GM23338 (cell line): ENCODE measurements at regions not wholly inside any gene's neighbourhood (a gene's known extent, or its start where the extent isn't known, plus 50 kb on each side); places are given as distances from the start of the nearest gene placed in this dataset.

Source experiments
- ATAC-seq: fragments of 200-7000 bp; cut with Tn5 transposase; 3 replicates; pipeline ENCODE4 v1.9.1; 2020
- DNase-seq: peaks from one replicate; pipeline ENCODE4 v3.0.0-alpha.2; 2015; ENCODE audit warnings: low spot score
- H2AFZ ChIP-seq: fragments of 200-600 bp; sonication (generic); 2 replicates; pipeline ENCODE4 v1.8.0; 2016; ENCODE audit warnings: antibody characterized with exemption, mild to moderate bottlenecking, moderate library complexity
- H3F3A ChIP-seq: fragments of 200-600 bp; sonication (generic); replicated peaks from 2 replicates; pipeline ENCODE4 v1.8.0; 2017; ENCODE audit warnings: antibody characterized with exemption, mixed run types, low read depth
- H3K27ac ChIP-seq: fragments of 200-600 bp; sonication (generic); 2 replicates; pipeline ENCODE4 v1.6.1; 2016; ENCODE audit warnings: low read depth
- H3K27me3 ChIP-seq: fragments of 200-600 bp; sonication (generic); 2 replicates; pipeline ENCODE4 v1.8.0; 2016; ENCODE audit warnings: mild to moderate bottlenecking, mixed run types, moderate library complexity; ENCODE audit not compliant: insufficient read depth
- H3K36me3 ChIP-seq: fragments of 200-600 bp; sonication (generic); 2 replicates; pipeline ENCODE4 v1.8.0; 2016; ENCODE audit warnings: mild to moderate bottlenecking; ENCODE audit not compliant: insufficient read depth
- H3K4me1 ChIP-seq: fragments of 200-600 bp; sonication (generic); 2 replicates; pipeline ENCODE4 v1.8.0; 2016; ENCODE audit warnings: mild to moderate bottlenecking, moderate library complexity; ENCODE audit not compliant: insufficient read depth
- H3K4me2 ChIP-seq: fragments of 200-600 bp; sonication (generic); 2 replicates; pipeline ENCODE4 v1.7.1; 2017; ENCODE audit warnings: mixed run types
- H3K4me3 ChIP-seq: fragments of 200-600 bp; sonication (generic); 2 replicates; pipeline ENCODE4 v1.6.1; 2016; ENCODE audit warnings: mixed run types
- H3K79me2 ChIP-seq: fragments of 200-600 bp; sonication (generic); replicated peaks from 2 replicates; pipeline ENCODE4 v1.8.0; 2017; ENCODE audit warnings: mild to moderate bottlenecking; ENCODE audit not compliant: insufficient read depth
- H3K9me2 ChIP-seq: fragments of 200-600 bp; sonication (generic); 2 replicates; pipeline ENCODE4 v1.8.0; 2017; ENCODE audit not compliant: insufficient read depth
- H4K20me1 ChIP-seq: fragments of 200-600 bp; sonication (generic); replicated peaks from 2 replicates; pipeline ENCODE4 v1.8.0; 2017; ENCODE audit warnings: mild to moderate bottlenecking; ENCODE audit not compliant: insufficient read depth
- H3K27ac Mint-ChIP-seq: 2 replicates; pipeline ENCODE4 v1.8.0; 2020; ENCODE audit warnings: inconsistent platforms, mild to moderate bottlenecking, moderate library complexity, mixed read lengths
- H3K27me3 Mint-ChIP-seq: 3 replicates; pipeline ENCODE4 v1.8.0; 2022; ENCODE audit warnings: low read depth, mild to moderate bottlenecking, moderate library complexity, mixed read lengths, inconsistent platforms; ENCODE audit not compliant: insufficient read depth, poor library complexity
- H3K36me3 Mint-ChIP-seq: 3 replicates; pipeline ENCODE4 v1.8.0; 2021; ENCODE audit warnings: low read depth, mild to moderate bottlenecking, inconsistent platforms, moderate library complexity, mixed read lengths
- H3K4me1 Mint-ChIP-seq: 3 replicates; pipeline ENCODE4 v1.8.0; 2020; ENCODE audit warnings: mild to moderate bottlenecking, inconsistent platforms, mixed read lengths
- H3K4me3 Mint-ChIP-seq: 3 replicates; pipeline ENCODE4 v1.8.0; 2021; ENCODE audit warnings: moderate library complexity, mild to moderate bottlenecking, inconsistent platforms, mixed read lengths
- H3K9me3 Mint-ChIP-seq: 3 replicates; pipeline ENCODE4 v1.8.0; 2020; ENCODE audit warnings: moderate library complexity, mild to moderate bottlenecking, inconsistent platforms, mixed read lengths
- CREB1 ChIP-seq: fragments of 250-450 bp; sonication (Bioruptor Pico); IDR thresholded peaks from 2 replicates; pipeline ENCODE4 v1.5.0; 2020; ENCODE audit warnings: low read depth, mild to moderate bottlenecking, moderate library complexity
- CTCF ChIP-seq, 2 experiments: fragments of 200-600 bp in 1 of 2; sonication (generic) in 1 of 2; conservative IDR thresholded peaks; 2 replicates each; pipeline versions ENCODE4 v1.5.1 to v1.6.1; 2016 to 2017; ENCODE audit warnings: antibody characterized with exemption in 2 of 2, low read depth in 2 of 2, mild to moderate bottlenecking in 2 of 2, moderate library complexity in 1 of 2
- ETS1 ChIP-seq: IDR thresholded peaks from 2 replicates; pipeline ENCODE4 v1.6.1; 2016; ENCODE audit warnings: antibody characterized with exemption
- EZH2 ChIP-seq: fragments of 200-600 bp; sonication (generic); IDR thresholded peaks from one replicate; pipeline ENCODE4 v1.8.0; 2017; ENCODE audit warnings: antibody characterized with exemption, mild to moderate bottlenecking, low read depth; ENCODE audit not compliant: unreplicated experiment
- EZH2phosphoT487 ChIP-seq: fragments of 200-600 bp; sonication (generic); IDR thresholded peaks from one replicate; pipeline ENCODE4 v1.8.1; 2018; ENCODE audit warnings: antibody characterized with exemption; ENCODE audit not compliant: unreplicated experiment
- JUNB ChIP-seq: IDR thresholded peaks from one replicate; pipeline ENCODE4 v1.6.1; 2016; ENCODE audit warnings: antibody characterized with exemption; ENCODE audit not compliant: unreplicated experiment
- NANOG ChIP-seq: IDR thresholded peaks from 2 replicates; pipeline ENCODE4 v1.6.1; 2016; ENCODE audit warnings: antibody characterized with exemption, borderline replicate concordance
- POLR2AphosphoS5 ChIP-seq: IDR thresholded peaks from 2 replicates; pipeline ENCODE4 v1.6.1; 2016; ENCODE audit warnings: antibody characterized with exemption, low read depth
- REST ChIP-seq: IDR thresholded peaks from one replicate; pipeline ENCODE4 v1.6.1; 2018; ENCODE audit warnings: antibody characterized with exemption; ENCODE audit not compliant: unreplicated experiment
- STAT1 ChIP-seq: IDR thresholded peaks from one replicate; pipeline ENCODE4 v1.6.1; 2016; ENCODE audit warnings: antibody characterized with exemption; ENCODE audit not compliant: unreplicated experiment
- ZNF114 ChIP-seq: fragments of 250-450 bp; sonication (Bioruptor Pico); IDR thresholded peaks from 2 replicates; pipeline ENCODE4 v1.5.0; 2020; ENCODE audit warnings: mild to moderate bottlenecking, moderate library complexity
- ZNF331 ChIP-seq: fragments of 250-450 bp; sonication (Bioruptor Pico); IDR thresholded peaks from 2 replicates; pipeline ENCODE4 v1.5.0; 2020; ENCODE audit warnings: low read depth, mild to moderate bottlenecking, moderate library complexity
- TF ChIP-seq, protein P1 (sequence below): fragments of 250-450 bp; sonication (Bioruptor Pico); IDR thresholded peaks from 2 replicates; pipeline ENCODE4 v1.5.0; 2020; ENCODE audit warnings: mild to moderate bottlenecking, moderate library complexity

- H3K27ac ChIP-seq = no peak overlapping the region; the same call in 1 of the 2 replicates
- no peak for ATAC-seq
- peaks cover 42% of the 10 kb centered on the region for H3K4me1 Mint-ChIP-seq
- H3K4me3 ChIP-seq = no peak overlapping the region
- H2AFZ ChIP-seq = no peak overlapping the region
- no peak for DNase-seq
- H3K4me3 Mint-ChIP-seq = no peak overlapping the region
- no peaks in the 10 kb centered on the region for H3K36me3 ChIP-seq
- H3K79me2 ChIP-seq = peaks cover 2% of the 10 kb centered on the region; the same call in 1 of the 2 replicates
- H3K27me3 Mint-ChIP-seq = peaks cover 5% of the 10 kb centered on the region
- no peaks in the 10 kb centered on the region for H3K27me3 ChIP-seq
- H3K36me3 Mint-ChIP-seq = peaks cover 4% of the 10 kb centered on the region; the same call in 1 of the 3 replicates
- H4K20me1 ChIP-seq = no peaks in the 10 kb centered on the region
- no peaks in the 10 kb centered on the region for H3F3A ChIP-seq
- no peaks in the 10 kb centered on the region for H3K9me3 Mint-ChIP-seq
- TF ChIP-seq ZNF331 (no peak), POLR2AphosphoS5 (no peak), JUNB (no peak), STAT1 (no peak), EZH2 (no peak), CREB1 (CRISPR knock-in tag) (no peak), ETS1 (no peak), EZH2phosphoT487 (no peak), ZNF114 (CRISPR knock-in tag) (no peak), NANOG (no peak), CTCF (conservative IDR thresholded peaks at IDR 0.05; ENCODE audit: low read depth in 2 of 2) (no peak), REST (no peak)
- TF ChIP-seq, protein P1, sequence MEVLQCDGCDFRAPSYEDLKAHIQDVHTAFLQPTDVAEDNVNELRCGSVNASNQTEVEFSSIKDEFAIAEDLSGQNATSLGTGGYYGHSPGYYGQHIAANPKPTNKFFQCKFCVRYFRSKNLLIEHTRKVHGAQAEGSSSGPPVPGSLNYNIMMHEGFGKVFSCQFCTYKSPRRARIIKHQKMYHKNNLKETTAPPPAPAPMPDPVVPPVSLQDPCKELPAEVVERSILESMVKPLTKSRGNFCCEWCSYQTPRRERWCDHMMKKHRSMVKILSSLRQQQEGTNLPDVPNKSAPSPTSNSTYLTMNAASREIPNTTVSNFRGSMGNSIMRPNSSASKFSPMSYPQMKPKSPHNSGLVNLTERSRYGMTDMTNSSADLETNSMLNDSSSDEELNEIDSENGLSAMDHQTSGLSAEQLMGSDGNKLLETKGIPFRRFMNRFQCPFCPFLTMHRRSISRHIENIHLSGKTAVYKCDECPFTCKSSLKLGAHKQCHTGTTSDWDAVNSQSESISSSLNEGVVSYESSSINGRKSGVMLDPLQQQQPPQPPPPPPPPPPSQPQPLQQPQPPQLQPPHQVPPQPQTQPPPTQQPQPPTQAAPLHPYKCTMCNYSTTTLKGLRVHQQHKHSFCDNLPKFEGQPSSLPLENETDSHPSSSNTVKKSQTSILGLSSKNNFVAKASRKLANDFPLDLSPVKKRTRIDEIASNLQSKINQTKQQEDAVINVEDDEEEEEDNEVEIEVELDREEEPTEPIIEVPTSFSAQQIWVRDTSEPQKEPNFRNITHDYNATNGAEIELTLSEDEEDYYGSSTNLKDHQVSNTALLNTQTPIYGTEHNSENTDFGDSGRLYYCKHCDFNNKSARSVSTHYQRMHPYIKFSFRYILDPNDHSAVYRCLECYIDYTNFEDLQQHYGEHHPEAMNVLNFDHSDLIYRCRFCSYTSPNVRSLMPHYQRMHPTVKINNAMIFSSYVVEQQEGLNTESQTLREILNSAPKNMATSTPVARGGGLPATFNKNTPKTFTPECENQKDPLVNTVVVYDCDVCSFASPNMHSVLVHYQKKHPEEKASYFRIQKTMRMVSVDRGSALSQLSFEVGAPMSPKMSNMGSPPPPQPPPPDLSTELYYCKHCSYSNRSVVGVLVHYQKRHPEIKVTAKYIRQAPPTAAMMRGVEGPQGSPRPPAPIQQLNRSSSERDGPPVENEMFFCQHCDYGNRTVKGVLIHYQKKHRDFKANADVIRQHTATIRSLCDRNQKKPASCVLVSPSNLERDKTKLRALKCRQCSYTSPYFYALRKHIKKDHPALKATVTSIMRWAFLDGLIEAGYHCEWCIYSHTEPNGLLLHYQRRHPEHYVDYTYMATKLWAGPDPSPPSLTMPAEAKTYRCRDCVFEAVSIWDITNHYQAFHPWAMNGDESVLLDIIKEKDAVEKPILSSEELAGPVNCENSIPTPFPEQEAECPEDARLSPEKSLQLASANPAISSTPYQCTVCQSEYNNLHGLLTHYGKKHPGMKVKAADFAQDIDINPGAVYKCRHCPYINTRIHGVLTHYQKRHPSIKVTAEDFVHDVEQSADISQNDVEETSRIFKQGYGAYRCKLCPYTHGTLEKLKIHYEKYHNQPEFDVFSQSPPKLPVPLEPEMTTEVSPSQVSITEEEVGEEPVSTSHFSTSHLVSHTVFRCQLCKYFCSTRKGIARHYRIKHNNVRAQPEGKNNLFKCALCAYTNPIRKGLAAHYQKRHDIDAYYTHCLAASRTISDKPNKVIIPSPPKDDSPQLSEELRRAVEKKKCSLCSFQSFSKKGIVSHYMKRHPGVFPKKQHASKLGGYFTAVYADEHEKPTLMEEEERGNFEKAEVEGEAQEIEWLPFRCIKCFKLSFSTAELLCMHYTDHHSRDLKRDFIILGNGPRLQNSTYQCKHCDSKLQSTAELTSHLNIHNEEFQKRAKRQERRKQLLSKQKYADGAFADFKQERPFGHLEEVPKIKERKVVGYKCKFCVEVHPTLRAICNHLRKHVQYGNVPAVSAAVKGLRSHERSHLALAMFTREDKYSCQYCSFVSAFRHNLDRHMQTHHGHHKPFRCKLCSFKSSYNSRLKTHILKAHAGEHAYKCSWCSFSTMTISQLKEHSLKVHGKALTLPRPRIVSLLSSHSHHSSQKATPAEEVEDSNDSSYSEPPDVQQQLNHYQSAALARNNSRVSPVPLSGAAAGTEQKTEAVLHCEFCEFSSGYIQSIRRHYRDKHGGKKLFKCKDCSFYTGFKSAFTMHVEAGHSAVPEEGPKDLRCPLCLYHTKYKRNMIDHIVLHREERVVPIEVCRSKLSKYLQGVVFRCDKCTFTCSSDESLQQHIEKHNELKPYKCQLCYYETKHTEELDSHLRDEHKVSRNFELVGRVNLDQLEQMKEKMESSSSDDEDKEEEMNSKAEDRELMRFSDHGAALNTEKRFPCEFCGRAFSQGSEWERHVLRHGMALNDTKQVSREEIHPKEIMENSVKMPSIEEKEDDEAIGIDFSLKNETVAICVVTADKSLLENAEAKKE (CRISPR knock-in tag) = no peak
- H3K4me2 ChIP-seq = no peak overlapping the region
- H3K27ac Mint-ChIP-seq = no peak overlapping the region
- H3K4me1 ChIP-seq = peaks cover 31% of the 10 kb centered on the region
- H3K9me2 ChIP-seq = no peaks in the 10 kb centered on the region
Measured at GRCh38 chr7:130944997-130945396, 211.0 kb upstream of the KLF14 start.
